B cell (primary cell): ENCODE measurements at regions not wholly inside any gene's neighbourhood (a gene's known extent, or its start where the extent isn't known, plus 50 kb on each side); places are given as distances from the start of the nearest gene placed in this dataset.

Experiments used
- EZH2 ChIP-seq: IDR thresholded peaks from 2 replicates; pipeline ENCODE4 v1.6.1; 2012; ENCODE audit warnings: borderline replicate concordance, low read depth, mild to moderate bottlenecking, moderate library complexity, low read length; ENCODE audit not compliant: insufficient read depth, poor library complexity, severe bottlenecking
- TF ChIP-seq, protein P1 (sequence below): fragments of 200-600 bp; IDR thresholded peaks from one replicate; pipeline ENCODE4 v1.8.0; 2022; ENCODE audit warnings: antibody characterized with exemption, mild to moderate bottlenecking

- TF ChIP-seq, protein P1, sequence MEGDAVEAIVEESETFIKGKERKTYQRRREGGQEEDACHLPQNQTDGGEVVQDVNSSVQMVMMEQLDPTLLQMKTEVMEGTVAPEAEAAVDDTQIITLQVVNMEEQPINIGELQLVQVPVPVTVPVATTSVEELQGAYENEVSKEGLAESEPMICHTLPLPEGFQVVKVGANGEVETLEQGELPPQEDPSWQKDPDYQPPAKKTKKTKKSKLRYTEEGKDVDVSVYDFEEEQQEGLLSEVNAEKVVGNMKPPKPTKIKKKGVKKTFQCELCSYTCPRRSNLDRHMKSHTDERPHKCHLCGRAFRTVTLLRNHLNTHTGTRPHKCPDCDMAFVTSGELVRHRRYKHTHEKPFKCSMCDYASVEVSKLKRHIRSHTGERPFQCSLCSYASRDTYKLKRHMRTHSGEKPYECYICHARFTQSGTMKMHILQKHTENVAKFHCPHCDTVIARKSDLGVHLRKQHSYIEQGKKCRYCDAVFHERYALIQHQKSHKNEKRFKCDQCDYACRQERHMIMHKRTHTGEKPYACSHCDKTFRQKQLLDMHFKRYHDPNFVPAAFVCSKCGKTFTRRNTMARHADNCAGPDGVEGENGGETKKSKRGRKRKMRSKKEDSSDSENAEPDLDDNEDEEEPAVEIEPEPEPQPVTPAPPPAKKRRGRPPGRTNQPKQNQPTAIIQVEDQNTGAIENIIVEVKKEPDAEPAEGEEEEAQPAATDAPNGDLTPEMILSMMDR, result no peak
- no peak for TF ChIP-seq EZH2
Measured at GRCh38 chr21:16177532-16177931, 447.8 kb downstream of the USP25 start.
